ENCODE measurements at regions not wholly inside any gene's neighbourhood (a gene's known extent, or its start where the extent isn't known, plus 50 kb on each side); places are given as distances from the start of the nearest gene placed in this dataset.

- no peaks in the 10 kb centered on the region for H3K79me2 ChIP-seq (ENCODE audit: insufficient read depth, low read length)
- H3K4me1 Mint-ChIP-seq, result no peaks in the 10 kb centered on the region
- peaks cover 2 to 4% (median 3%) of the 10 kb centered on the region in 3 donors for H3K27me3 Mint-ChIP-seq (ENCODE audit: low read depth in 3 of 3)
- WGBS (ENCODE audit: insufficient coverage), result 100% methylated on average over 2 of the region's 4 CpGs
- no peaks in the 10 kb centered on the region for H3K9me3 Mint-ChIP-seq
- no peak overlapping the region for H3K9ac ChIP-seq (ENCODE audit: insufficient read depth, low read length, poor library complexity, severe bottlenecking)
- H3K27ac Mint-ChIP-seq, result no peak overlapping the region
- no peaks in the 10 kb centered on the region for H3K36me3 ChIP-seq (replicated peaks in 1 of 2; ENCODE audit: control insufficient read depth in 1 of 2, insufficient read depth in 2 of 2, low read length in 2 of 2)
- H3K27ac ChIP-seq (ENCODE audit: low read depth in 1 of 2, low read length in 2 of 2), result no peak overlapping the region
- H3K4me3 Mint-ChIP-seq, result no peak overlapping the region
- no peaks in the 10 kb centered on the region for H3K4me1 ChIP-seq (ENCODE audit: control insufficient read depth in 1 of 2, insufficient read depth in 2 of 2, low read length in 2 of 2)
- no peak for DNase-seq
- no peak overlapping the region for H3K4me2 ChIP-seq (replicated peaks; ENCODE audit: extremely low read depth, low read length, poor library complexity, severe bottlenecking)
- H2AFZ ChIP-seq (ENCODE audit: insufficient read depth, low read depth, low read length, poor library complexity, severe bottlenecking), result no peak overlapping the region
- intact Hi-C loops (cut with micrococcal nuclease), result no loop called here
- H3K27me3 ChIP-seq (ENCODE audit: control insufficient read depth in 2 of 2, insufficient read depth in 2 of 2, low read length in 2 of 2), result no peaks in the 10 kb centered on the region
- H3K36me3 Mint-ChIP-seq, result no peaks in the 10 kb centered on the region
- no peaks in the 10 kb centered on the region for H4K20me1 ChIP-seq (ENCODE audit: insufficient read depth, low read length)
- no peaks in the 10 kb centered on the region for H3K9me3 ChIP-seq (replicated peaks in 1 of 2; ENCODE audit: control insufficient read depth in 1 of 2, insufficient read depth in 1 of 2, low read length in 2 of 2)
- H3K4me3 ChIP-seq (replicated peaks in 1 of 3; ENCODE audit: low read depth in 2 of 3, low read length in 3 of 3), result no peak overlapping the region
- no peak for TF ChIP-seq CTCF (IDR thresholded peaks at IDR 0.05)
These were observed 152.7 kb downstream of the SH3BGRL2 start for GRCh38 chr6:79783670-79784394.

- intact Hi-C loops (cut with micrococcal nuclease), result no loop called here
- H3K9me3 ChIP-seq (replicated peaks in 1 of 2; ENCODE audit: control insufficient read depth in 1 of 2, insufficient read depth in 1 of 2, low read length in 2 of 2), result no peaks in the 10 kb centered on the region
- H3K36me3 Mint-ChIP-seq, result no peaks in the 10 kb centered on the region
- H3K36me3 ChIP-seq (replicated peaks in 1 of 2; ENCODE audit: control insufficient read depth in 1 of 2, insufficient read depth in 2 of 2, low read length in 2 of 2), result no peaks in the 10 kb centered on the region
- H3K4me1 ChIP-seq (ENCODE audit: control insufficient read depth in 1 of 2, insufficient read depth in 2 of 2, low read length in 2 of 2), result peaks cover 6% of the 10 kb centered on the region in 2 donors
- no peak overlapping the region for H3K4me3 Mint-ChIP-seq
- H3K27ac Mint-ChIP-seq, result no peak overlapping the region
- 93% methylated on average over 3 of the region's 5 CpGs for WGBS (ENCODE audit: insufficient coverage)
- H3K4me1 Mint-ChIP-seq, result peaks cover 5% of the 10 kb centered on the region
- no peak for TF ChIP-seq CTCF (IDR thresholded peaks at IDR 0.05)
- DNase-seq, result no peak
- H3K79me2 ChIP-seq (ENCODE audit: insufficient read depth, low read length), result no peaks in the 10 kb centered on the region
- no peaks in the 10 kb centered on the region for H3K27me3 ChIP-seq (ENCODE audit: control insufficient read depth in 2 of 2, insufficient read depth in 2 of 2, low read length in 2 of 2)
- no peak overlapping the region for H3K4me3 ChIP-seq (replicated peaks in 1 of 3; ENCODE audit: low read depth in 2 of 3, low read length in 3 of 3)
- no peak overlapping the region for H2AFZ ChIP-seq (ENCODE audit: insufficient read depth, low read depth, low read length, poor library complexity, severe bottlenecking)
- no peaks in the 10 kb centered on the region for H4K20me1 ChIP-seq (ENCODE audit: insufficient read depth, low read length)
- no peak overlapping the region for H3K4me2 ChIP-seq (replicated peaks; ENCODE audit: extremely low read depth, low read length, poor library complexity, severe bottlenecking)
- H3K27ac ChIP-seq (ENCODE audit: low read depth in 1 of 2, low read length in 2 of 2), result no peak overlapping the region
- peaks cover 2 to 4% (median 3%) of the 10 kb centered on the region in 3 donors for H3K27me3 Mint-ChIP-seq (ENCODE audit: low read depth in 3 of 3)
- no peak overlapping the region for H3K9ac ChIP-seq (ENCODE audit: insufficient read depth, low read length, poor library complexity, severe bottlenecking)
- H3K9me3 Mint-ChIP-seq, result no peaks in the 10 kb centered on the region
These were observed 151.9 kb downstream of the SH3BGRL2 start for GRCh38 chr6:79782792-79783580.

Data from CD14-positive monocyte (primary cell).